22Rv1 (cell line): ENCODE measurements at regions not wholly inside any gene's neighbourhood (a gene's known extent, or its start where the extent isn't known, plus 50 kb on each side); places are given as distances from the start of the nearest gene placed in this dataset.

Experiments
- CTCF ChIP-seq: fragments of 450-650 bp; IDR thresholded peaks from 2 replicates; pipeline ENCODE4 v1.5.1; 2017; ENCODE audit warnings: mild to moderate bottlenecking
- ZFX ChIP-seq: fragments of 450-650 bp; IDR thresholded peaks from 2 replicates; pipeline ENCODE4 v1.6.1; 2017; ENCODE audit warnings: antibody characterized with exemption, borderline replicate concordance

GRCh38 chr3:188080091-188080490, 73.9 kb upstream of the LPP start:
- TF ChIP-seq CTCF (no peak), ZFX (no peak)
